ENCODE measurements at regions not wholly inside any gene's neighbourhood (a gene's known extent, or its start where the extent isn't known, plus 50 kb on each side); places are given as distances from the start of the nearest gene placed in this dataset.

GRCh38 chr9:119588874-119589744 lies 219.9 kb upstream of the BRINP1 start:
- TF ChIP-seq ZNF157 (tag by site-specific recombination; IDR thresholded peaks at IDR 0.05) (no peak), ZNF266 (tag by site-specific recombination; IDR thresholded peaks at IDR 0.05; ENCODE audit: low read depth) (no peak), ZNF366 (tag by site-specific recombination; conservative IDR thresholded peaks at IDR 0.05) (no peak)
- CTCF ChIA-PET, result interaction anchor here (0.6 kb wide), 1 partner anchor 379 kb away, joined by 3 read pairs; no protein-coding TSS in a partner anchor
- no peak overlapping the region for H3K4me3 ChIP-seq (ENCODE audit: low read depth, low read length)

DNA sequence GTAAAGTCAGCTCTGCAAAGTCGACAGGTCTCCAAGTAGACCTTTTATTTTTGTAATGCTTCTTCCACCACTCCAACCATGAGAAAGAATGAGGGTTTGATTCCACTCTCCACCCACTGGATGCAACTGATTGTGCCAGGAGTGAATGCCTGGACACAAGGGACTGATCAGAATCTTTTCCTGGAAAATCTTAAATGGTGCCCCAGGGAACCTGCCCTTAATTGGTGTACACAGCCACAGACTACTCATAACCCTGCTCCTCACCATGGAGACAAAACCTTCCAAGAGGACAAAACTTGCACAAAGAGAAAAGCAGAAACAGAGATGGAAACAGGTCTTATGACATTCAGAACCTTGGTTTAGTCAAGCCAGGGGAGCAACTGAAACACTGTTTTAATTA lies 208.6 kb upstream of the BRINP1 start:
- no peak for TF ChIP-seq ZNF530 (tag by site-specific recombination; IDR thresholded peaks at IDR 0.05; ENCODE audit: low read depth)
- no peak for TF ChIP-seq GFI1B (tag by site-specific recombination; IDR thresholded peaks at IDR 0.05)
- no peak for TF ChIP-seq KLF10 (tag by site-specific recombination; IDR thresholded peaks at IDR 0.05)
- H3K36me3 ChIP-seq (ENCODE audit: control insufficient read depth in 2 of 2, insufficient read depth in 1 of 2, low read length in 2 of 2), result no peaks in the 10 kb centered on the region
- ChIA-PET CTCF (no interaction called here), POLR2A (no interaction called here)
- no peaks in the 10 kb centered on the region for H3K4me1 ChIP-seq (ENCODE audit: control insufficient read depth, insufficient read depth, low read length)
- no peak overlapping the region for H3K4me3 ChIP-seq (ENCODE audit: low read depth, low read length)
- no peak overlapping the region for H3K27ac ChIP-seq (ENCODE audit: extremely low read depth, low read depth, low read length)
- no peaks in the 10 kb centered on the region for H3K9me3 ChIP-seq (ENCODE audit: control insufficient read depth, insufficient read depth, low read depth, low read length)

More at GRCh38 chr9:119588874-119589744, 219.9 kb upstream of the BRINP1 start:
- no peaks in the 10 kb centered on the region for H3K36me3 ChIP-seq (ENCODE audit: control insufficient read depth in 2 of 2, insufficient read depth in 1 of 2, low read length in 2 of 2)
- POLR2A ChIA-PET, result no interaction called here
- no peaks in the 10 kb centered on the region for H3K9me3 ChIP-seq (ENCODE audit: control insufficient read depth, insufficient read depth, low read depth, low read length)
- no peak overlapping the region for H3K27ac ChIP-seq (ENCODE audit: extremely low read depth, low read depth, low read length)
- no peaks in the 10 kb centered on the region for H3K4me1 ChIP-seq (ENCODE audit: control insufficient read depth, insufficient read depth, low read length)

- Histone ChIP-seq H3K4me3 (ENCODE audit: low read depth, low read length) (no peak overlapping the region), H3K27ac (ENCODE audit: extremely low read depth, low read depth, low read length) (no peak overlapping the region), H3K9me3 (ENCODE audit: control insufficient read depth, insufficient read depth, low read depth, low read length) (no peaks in the 10 kb centered on the region), H3K36me3 (ENCODE audit: control insufficient read depth in 2 of 2, insufficient read depth in 1 of 2, low read length in 2 of 2) (no peaks in the 10 kb centered on the region), H3K4me1 (ENCODE audit: control insufficient read depth, insufficient read depth, low read length) (no peaks in the 10 kb centered on the region)
- no peak for TF ChIP-seq ZNF184 (tag by site-specific recombination; IDR thresholded peaks at IDR 0.05)
- no peak for TF ChIP-seq REST (tag by site-specific recombination; IDR thresholded peaks at IDR 0.05)
- no peak for TF ChIP-seq ZNF16 (tag by site-specific recombination; IDR thresholded peaks at IDR 0.05; ENCODE audit: low read depth)
- TF ChIP-seq ZNF658 (tag by site-specific recombination; IDR thresholded peaks at IDR 0.05), result no peak
- TF ChIP-seq FEZF1 (tag by site-specific recombination; IDR thresholded peaks at IDR 0.05), result no peak
- TF ChIP-seq ZNF221 (tag by site-specific recombination; IDR thresholded peaks at IDR 0.05; ENCODE audit: borderline replicate concordance), result no peak
- TF ChIP-seq ZNF837 (tag by site-specific recombination; IDR thresholded peaks at IDR 0.05), result no peak
- TF ChIP-seq ZNF510 (tag by site-specific recombination; IDR thresholded peaks at IDR 0.05; ENCODE audit: insufficient replicate concordance), result no peak
- no peak for TF ChIP-seq KLF1 (tag by site-specific recombination; IDR thresholded peaks at IDR 0.05)
- TF ChIP-seq ZNF677 (tag by site-specific recombination; IDR thresholded peaks at IDR 0.05), result no peak
- TF ChIP-seq, protein P1, sequence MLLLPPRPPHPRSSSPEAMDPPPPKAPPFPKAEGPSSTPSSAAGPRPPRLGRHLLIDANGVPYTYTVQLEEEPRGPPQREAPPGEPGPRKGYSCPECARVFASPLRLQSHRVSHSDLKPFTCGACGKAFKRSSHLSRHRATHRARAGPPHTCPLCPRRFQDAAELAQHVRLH (tag by site-specific recombination; IDR thresholded peaks at IDR 0.05), result no peak
- TF ChIP-seq ZNF133 (tag by site-specific recombination; IDR thresholded peaks at IDR 0.05), result no peak
- TF ChIP-seq ZNF654 (tag by site-specific recombination; IDR thresholded peaks at IDR 0.05; ENCODE audit: low read depth), result no peak
- no peak for TF ChIP-seq ZFP37 (tag by site-specific recombination; IDR thresholded peaks at IDR 0.05)
- ChIA-PET CTCF (no interaction called here), POLR2A (no interaction called here)
Observed at GRCh38 chr9:119559986-119560385, 190.8 kb upstream of the BRINP1 start.

All from HEK293 (cell line).